Tibial nerve (tissue), 4 donors: ENCODE measurements at regions not wholly inside any gene's neighbourhood (a gene's known extent, or its start where the extent isn't known, plus 50 kb on each side); places are given as distances from the start of the nearest gene placed in this dataset.

Source experiments
- EP300 ChIP-seq, 2 donors: sonication (generic); formaldehyde crosslinking; IDR thresholded peaks; one replicate each; pipeline ENCODE4 v1.6.1; 2017; ENCODE audit warnings: antibody characterized with exemption in 2 of 2, mild to moderate bottlenecking in 1 of 2
- TF ChIP-seq, protein P1 (sequence below), 5 experiments: fragments of 200-600 bp in 3 of 5; fragments of 450-650 bp in 2 of 5; sonication (generic) in 3 of 5; IDR thresholded peaks; one replicate each; pipeline ENCODE4 v1.5.1; 2016 to 2019; ENCODE audit warnings: antibody characterized with exemption in 5 of 5, mild to moderate bottlenecking in 3 of 5, moderate library complexity in 2 of 5

DNA sequence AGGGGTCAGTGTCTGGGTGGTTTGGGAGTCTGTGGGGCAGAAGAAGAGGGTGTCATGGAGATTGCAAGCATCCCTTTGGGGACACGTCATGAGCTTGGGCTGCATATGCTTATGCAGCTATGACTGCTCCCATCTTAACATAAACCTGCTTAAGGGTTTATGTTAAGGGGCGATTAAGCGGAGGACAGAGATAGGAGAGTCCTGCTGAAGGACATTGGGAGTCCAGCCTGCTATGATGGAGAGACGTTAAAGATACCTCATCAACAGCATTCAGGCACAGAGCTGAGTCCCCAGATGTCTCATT is 76.8 kb upstream of the AKR1E2 start:
- TF ChIP-seq, protein P1, sequence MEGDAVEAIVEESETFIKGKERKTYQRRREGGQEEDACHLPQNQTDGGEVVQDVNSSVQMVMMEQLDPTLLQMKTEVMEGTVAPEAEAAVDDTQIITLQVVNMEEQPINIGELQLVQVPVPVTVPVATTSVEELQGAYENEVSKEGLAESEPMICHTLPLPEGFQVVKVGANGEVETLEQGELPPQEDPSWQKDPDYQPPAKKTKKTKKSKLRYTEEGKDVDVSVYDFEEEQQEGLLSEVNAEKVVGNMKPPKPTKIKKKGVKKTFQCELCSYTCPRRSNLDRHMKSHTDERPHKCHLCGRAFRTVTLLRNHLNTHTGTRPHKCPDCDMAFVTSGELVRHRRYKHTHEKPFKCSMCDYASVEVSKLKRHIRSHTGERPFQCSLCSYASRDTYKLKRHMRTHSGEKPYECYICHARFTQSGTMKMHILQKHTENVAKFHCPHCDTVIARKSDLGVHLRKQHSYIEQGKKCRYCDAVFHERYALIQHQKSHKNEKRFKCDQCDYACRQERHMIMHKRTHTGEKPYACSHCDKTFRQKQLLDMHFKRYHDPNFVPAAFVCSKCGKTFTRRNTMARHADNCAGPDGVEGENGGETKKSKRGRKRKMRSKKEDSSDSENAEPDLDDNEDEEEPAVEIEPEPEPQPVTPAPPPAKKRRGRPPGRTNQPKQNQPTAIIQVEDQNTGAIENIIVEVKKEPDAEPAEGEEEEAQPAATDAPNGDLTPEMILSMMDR (IDR thresholded peaks at IDR 0.05): no peak
- TF ChIP-seq EP300 (IDR thresholded peaks at IDR 0.05): no peak
